ENCODE measurements at regions not wholly inside any gene's neighbourhood (a gene's known extent, or its start where the extent isn't known, plus 50 kb on each side); places are given as distances from the start of the nearest gene placed in this dataset.
A peak's percentile ranks its signal among the peaks of the same experiment; 100 is the strongest.

- Mint-ChIP-seq H3K36me3 (ENCODE audit: unreplicated experiment) (no peaks in the 10 kb centered on the region), H3K9me3 (ENCODE audit: unreplicated experiment) (no peaks in the 10 kb centered on the region), H3K27ac (ENCODE audit: unreplicated experiment) (no peak overlapping the region), H3K4me1 (ENCODE audit: low read depth, unreplicated experiment) (no peaks in the 10 kb centered on the region), H3K27me3 (ENCODE audit: unreplicated experiment) (no peaks in the 10 kb centered on the region), H3K4me3 (ENCODE audit: unreplicated experiment) (no peak overlapping the region)
- DNase-seq = no peak
- no peak for TF ChIP-seq CTCF (IDR thresholded peaks at IDR 0.05; ENCODE audit: partially characterized antibody, unreplicated experiment)
These were observed 594.7 kb downstream of the METTL15 start for GRCh38 chr11:28702871-28703270.

GRCh38 chr11:28702450-28702790 lies 594.2 kb downstream of the METTL15 start:
- DNase-seq = no peak
- Mint-ChIP-seq H3K36me3 (ENCODE audit: unreplicated experiment) (no peaks in the 10 kb centered on the region), H3K27ac (ENCODE audit: unreplicated experiment) (no peak overlapping the region), H3K4me3 (ENCODE audit: unreplicated experiment) (no peak overlapping the region), H3K4me1 (ENCODE audit: low read depth, unreplicated experiment) (no peaks in the 10 kb centered on the region), H3K27me3 (ENCODE audit: unreplicated experiment) (no peaks in the 10 kb centered on the region), H3K9me3 (ENCODE audit: unreplicated experiment) (no peaks in the 10 kb centered on the region)
- no peak for TF ChIP-seq CTCF (IDR thresholded peaks at IDR 0.05; ENCODE audit: partially characterized antibody, unreplicated experiment)

DNA sequence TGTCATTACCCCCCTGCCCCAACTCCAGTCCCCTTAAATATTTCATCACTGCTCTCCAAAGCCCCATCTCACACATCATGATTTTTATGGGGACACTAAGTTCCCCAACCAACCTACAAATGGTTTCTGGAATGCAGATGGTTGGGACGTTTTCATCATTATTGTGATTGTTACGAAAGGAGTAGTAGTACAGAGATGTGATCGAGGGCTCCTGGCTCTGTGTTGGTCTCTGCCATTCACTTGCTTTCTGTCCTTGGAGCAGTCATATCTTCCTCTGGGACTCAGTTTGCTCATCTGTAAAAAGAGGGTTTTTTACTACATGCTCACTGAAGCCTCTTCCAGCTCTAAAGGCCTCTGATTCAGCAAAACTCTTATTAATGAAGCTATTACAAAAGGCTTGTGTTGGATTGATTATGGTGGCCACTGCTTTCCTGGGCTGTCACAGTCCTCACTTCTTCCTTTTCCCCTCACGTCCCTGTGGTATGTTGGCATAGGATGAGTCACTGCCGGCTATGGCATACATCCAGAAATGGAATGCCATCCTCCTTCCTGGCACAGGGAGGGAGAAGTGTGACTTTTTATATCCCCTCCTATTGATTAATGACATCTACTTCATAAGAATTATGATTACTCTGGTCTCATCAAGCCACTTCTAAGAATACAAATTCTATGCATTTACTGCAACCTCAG lies 593.7 kb downstream of the METTL15 start:
- Mint-ChIP-seq H3K9me3 (ENCODE audit: unreplicated experiment) (no peaks in the 10 kb centered on the region), H3K4me1 (ENCODE audit: low read depth, unreplicated experiment) (no peaks in the 10 kb centered on the region), H3K36me3 (ENCODE audit: unreplicated experiment) (no peaks in the 10 kb centered on the region), H3K27ac (ENCODE audit: unreplicated experiment) (no peak overlapping the region), H3K27me3 (ENCODE audit: unreplicated experiment) (no peaks in the 10 kb centered on the region), H3K4me3 (ENCODE audit: unreplicated experiment) (no peak overlapping the region)
- no peak for TF ChIP-seq CTCF (IDR thresholded peaks at IDR 0.05; ENCODE audit: partially characterized antibody, unreplicated experiment)
- no peak for DNase-seq

GRCh38 chr11:28699701-28700100 lies 591.5 kb downstream of the METTL15 start:
- no peaks in the 10 kb centered on the region for H3K36me3 Mint-ChIP-seq (ENCODE audit: unreplicated experiment)
- H3K9me3 Mint-ChIP-seq (ENCODE audit: unreplicated experiment) = no peaks in the 10 kb centered on the region
- no peak for TF ChIP-seq CTCF (IDR thresholded peaks at IDR 0.05; ENCODE audit: partially characterized antibody, unreplicated experiment)
- no peaks in the 10 kb centered on the region for H3K4me1 Mint-ChIP-seq (ENCODE audit: low read depth, unreplicated experiment)
- DNase-seq = no peak
- H3K27me3 Mint-ChIP-seq (ENCODE audit: unreplicated experiment) = no peaks in the 10 kb centered on the region
- no peak overlapping the region for H3K27ac Mint-ChIP-seq (ENCODE audit: unreplicated experiment)
- H3K4me3 Mint-ChIP-seq (ENCODE audit: unreplicated experiment) = no peak overlapping the region

GRCh38 chr11:28697920-28698827 lies 590.0 kb downstream of the METTL15 start:
- peak; percentile 85 for TF ChIP-seq CTCF (IDR thresholded peaks at IDR 0.05; ENCODE audit: partially characterized antibody, unreplicated experiment)
- no peaks in the 10 kb centered on the region for H3K36me3 Mint-ChIP-seq (ENCODE audit: unreplicated experiment)

More at GRCh38 chr11:28697920-28698827, 590.0 kb downstream of the METTL15 start:
- DNase-seq = peak; percentile 79
- Mint-ChIP-seq H3K27me3 (ENCODE audit: unreplicated experiment) (no peaks in the 10 kb centered on the region), H3K4me1 (ENCODE audit: low read depth, unreplicated experiment) (no peaks in the 10 kb centered on the region), H3K27ac (ENCODE audit: unreplicated experiment) (no peak overlapping the region), H3K9me3 (ENCODE audit: unreplicated experiment) (no peaks in the 10 kb centered on the region), H3K4me3 (ENCODE audit: unreplicated experiment) (no peak overlapping the region)

All from glutamatergic neuron (in vitro differentiated cells).